SK-N-SH (cell line): ENCODE measurements at regions not wholly inside any gene's neighbourhood (a gene's known extent, or its start where the extent isn't known, plus 50 kb on each side); places are given as distances from the start of the nearest gene placed in this dataset.

ENCODE experiments used
- CTCF ChIA-PET: fragments of 300-600, 350-600 bp; formaldehyde crosslinking; extraction: SDS; loops from one replicate; lab custom pipeline; 2021; lab: Yijun Ruan, JAX
- POLR2A ChIA-PET: fragments of 350-600 bp; sonication (Branson Sonifier 250); formaldehyde crosslinking; extraction: SDS; loops from one replicate; lab custom pipeline; 2020; ENCODE audit warnings: antibody characterized with exemption, inconsistent platforms; lab: Yijun Ruan, JAX
- DNase-seq: peaks from one replicate; pipeline ENCODE4 v3.0.0; 2012
- H2AFZ ChIP-seq: fragments of 200-600 bp; sonication (generic); 2 replicates; pipeline ENCODE4 v1.8.1; 2016; ENCODE audit warnings: antibody characterized with exemption, mild to moderate bottlenecking, low read depth
- H3F3A ChIP-seq: fragments of 200-600 bp; sonication (generic); replicated peaks from 2 replicates; pipeline ENCODE3; 2016; ENCODE audit warnings: antibody characterized with exemption, mild to moderate bottlenecking; ENCODE audit not compliant: insufficient read depth
- H3K27ac ChIP-seq, 2 experiments: fragments of 200-500 bp in 1 of 2; fragments of 200-600 bp in 1 of 2; sonication (Bioruptor generic) in 1 of 2; sonication (generic), shearing (Covaris generic) in 1 of 2; 2 replicates each; pipeline versions ENCODE4 v1.5.1 to v1.6.1; 2014 to 2016; ENCODE audit warnings: low read depth in 2 of 2, inconsistent platforms in 1 of 2, low read length in 1 of 2, mild to moderate bottlenecking in 1 of 2, mixed read lengths in 1 of 2
- H3K27me3 ChIP-seq: fragments of 200-600 bp; sonication (generic), shearing (Covaris generic); 2 replicates; pipeline ENCODE4 v1.6.1; 2016; ENCODE audit warnings: mixed run types; ENCODE audit not compliant: insufficient read depth
- H3K36me3 ChIP-seq, 2 experiments: fragments of 200-500 bp in 1 of 2; fragments of 200-600 bp in 1 of 2; sonication (Bioruptor generic) in 1 of 2; sonication (generic) in 1 of 2; replicated peaks in 1 of 2; 2 replicates each; pipeline versions ENCODE3 to v1.5.1; 2014 to 2016; ENCODE audit warnings: low read length in 1 of 2, mild to moderate bottlenecking in 1 of 2; ENCODE audit not compliant: insufficient read depth in 2 of 2, control insufficient read depth in 1 of 2
- H3K4me1 ChIP-seq, 2 experiments: fragments of 200-500 bp in 1 of 2; fragments of 200-600 bp in 1 of 2; sonication (Bioruptor generic) in 1 of 2; sonication (generic), shearing (Covaris generic) in 1 of 2; 2 replicates each; pipeline versions ENCODE4 v1.5.1 to v1.6.1; 2014 to 2016; ENCODE audit warnings: low read depth in 1 of 2, low read length in 1 of 2, mixed run types in 1 of 2; ENCODE audit not compliant: insufficient read depth in 2 of 2, control insufficient read depth in 1 of 2
- H3K4me2 ChIP-seq: fragments of 200-600 bp; sonication (generic), shearing (Covaris generic); 2 replicates; pipeline ENCODE4 v1.6.1; 2017; ENCODE audit warnings: mixed run types
- H3K4me3 ChIP-seq, 2 experiments: fragments of 200-500 bp in 1 of 2; fragments of 200-600 bp in 1 of 2; sonication (Bioruptor generic) in 1 of 2; sonication (generic), shearing (Covaris generic) in 1 of 2; 2 replicates each; pipeline versions ENCODE4 v1.5.1 to v1.8.1; 2014 to 2016; ENCODE audit warnings: low read depth in 2 of 2, inconsistent platforms in 1 of 2, low read length in 1 of 2, mild to moderate bottlenecking in 1 of 2, mixed read lengths in 1 of 2, moderate library complexity in 1 of 2
- H3K79me2 ChIP-seq: fragments of 200-600 bp; sonication (generic); 2 replicates; pipeline ENCODE4 v1.8.1; 2017; ENCODE audit warnings: mild to moderate bottlenecking; ENCODE audit not compliant: insufficient read depth
- H3K9ac ChIP-seq: fragments of 200-600 bp; sonication (generic); 2 replicates; pipeline ENCODE4 v1.6.1; 2017; ENCODE audit warnings: mixed run types
- H3K9me2 ChIP-seq: fragments of 200-600 bp; sonication (generic); 2 replicates; pipeline ENCODE4 v1.6.1; 2017; ENCODE audit warnings: mixed run types
- H3K9me3 ChIP-seq: fragments of 200-600 bp; sonication (generic); 2 replicates; pipeline ENCODE4 v1.6.1; 2017; ENCODE audit warnings: mixed run types, mild to moderate bottlenecking, moderate library complexity
- H4K20me1 ChIP-seq: fragments of 200-600 bp; sonication (generic); 2 replicates; pipeline ENCODE4 v1.6.1; 2017; ENCODE audit warnings: mild to moderate bottlenecking, mixed run types; ENCODE audit not compliant: insufficient read depth
- CHD2 ChIP-seq: fragments of 150-350 bp; IDR thresholded peaks from 2 replicates; pipeline ENCODE4 v1.6.1; 2018; ENCODE audit warnings: low read length; ENCODE audit not compliant: partially characterized antibody
- EP300 ChIP-seq, 2 experiments: IDR thresholded peaks; 2 replicates each; pipeline versions ENCODE4 v1.4.0 to v1.6.1; 2012; ENCODE audit warnings: borderline replicate concordance in 1 of 2, low read depth in 1 of 2, low read length in 1 of 2
- EZH2phosphoT487 ChIP-seq: fragments of 200-600 bp; sonication (generic); IDR thresholded peaks from 2 replicates; pipeline ENCODE4 v1.6.1; 2017; ENCODE audit warnings: low read depth, mixed run types, mild to moderate bottlenecking, antibody characterized with exemption, moderate library complexity, borderline replicate concordance
- FOSL2 ChIP-seq: IDR thresholded peaks from 2 replicates; pipeline ENCODE4 v1.4.0; 2012; ENCODE audit warnings: low read depth, mild to moderate bottlenecking, moderate library complexity, borderline replicate concordance
- FOXM1 ChIP-seq: IDR thresholded peaks from 2 replicates; pipeline ENCODE4 v1.4.0; 2012; ENCODE audit warnings: low read depth, mild to moderate bottlenecking
- GABPA ChIP-seq: IDR thresholded peaks from 2 replicates; pipeline ENCODE4 v1.4.0; 2012; ENCODE audit warnings: low read depth, mild to moderate bottlenecking
- GATA2 ChIP-seq: sonication (generic); formaldehyde crosslinking; IDR thresholded peaks from 2 replicates; pipeline ENCODE4 v1.5.0; 2020; ENCODE audit warnings: mild to moderate bottlenecking, missing genetic modification reagents
- IRF3 ChIP-seq: fragments of 150-350 bp; IDR thresholded peaks from 2 replicates; pipeline ENCODE4 v1.6.1; 2016; ENCODE audit warnings: mild to moderate bottlenecking, low read depth, low read length
- MXI1 ChIP-seq: IDR thresholded peaks from 2 replicates; pipeline ENCODE4 v1.6.1; 2012; ENCODE audit warnings: mild to moderate bottlenecking, low read depth, low read length, improper control_type of control experiment
- NFIC ChIP-seq: IDR thresholded peaks from 2 replicates; pipeline ENCODE4 v1.4.0; 2012; ENCODE audit warnings: borderline replicate concordance
- NRF1 ChIP-seq: IDR thresholded peaks from 2 replicates; pipeline ENCODE4 v1.6.1; 2012; ENCODE audit warnings: low read depth, mild to moderate bottlenecking, low read length
- RAD21 ChIP-seq: IDR thresholded peaks from 2 replicates; pipeline ENCODE4 v1.6.1; 2012; ENCODE audit warnings: mild to moderate bottlenecking, low read length
- RCOR1 ChIP-seq: fragments of 150-350 bp; IDR thresholded peaks from 2 replicates; pipeline ENCODE4 v1.6.1; 2017; ENCODE audit warnings: antibody characterized with exemption, low read length
- REST ChIP-seq: IDR thresholded peaks from 2 replicates; pipeline ENCODE4 v1.6.1; 2012; ENCODE audit warnings: mild to moderate bottlenecking, low read depth, low read length, moderate library complexity
- RFX5 ChIP-seq: IDR thresholded peaks from 2 replicates; pipeline ENCODE4 v1.6.1; 2012; ENCODE audit warnings: mild to moderate bottlenecking, improper control_type of control experiment, low read length
- TCF12 ChIP-seq: IDR thresholded peaks from 2 replicates; pipeline ENCODE4 v1.4.0; 2012
- WGBS: methylation state at CpG from one replicate; pipeline ENCODE4 v1.1.6; 2017; ENCODE audit warnings: low lambda C conversion rate; 5-methylcytosine and 5-hydroxymethylcytosine counted together
- TF ChIP-seq, protein P1 (sequence below): IDR thresholded peaks from 2 replicates; pipeline ENCODE4 v1.4.0; 2012; ENCODE audit warnings: low read depth, borderline replicate concordance

DNA sequence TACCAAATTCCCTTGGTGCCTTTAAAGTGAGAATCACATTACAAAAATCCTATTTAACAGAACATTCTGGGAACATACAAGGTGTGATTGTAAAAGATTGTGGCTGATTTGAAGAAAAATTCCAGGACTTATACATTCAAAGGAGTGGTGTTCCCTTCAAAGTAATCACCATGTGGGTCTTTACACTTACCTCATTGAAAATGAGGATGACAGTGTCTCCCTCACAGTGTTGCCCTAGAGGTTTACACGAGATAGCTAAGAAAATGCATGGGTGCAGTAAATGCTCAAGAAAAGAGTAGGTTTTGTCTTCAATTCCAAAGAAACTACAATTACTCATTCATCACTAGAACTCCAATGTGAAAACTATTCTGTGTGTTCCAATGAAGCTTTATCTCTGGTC lies 331.5 kb downstream of the SLC4A3 start:
- ChIA-PET CTCF (interaction anchor here (1.0 kb wide), 1 partner anchor 36 kb away, joined by 3 read pairs; no protein-coding TSS in a partner anchor), POLR2A (no interaction called here)
- TF ChIP-seq CHD2 (no peak), IRF3 (no peak), GATA2 (CRISPR knock-in tag) (no peak), RFX5 (no peak), MXI1 (no peak), EZH2phosphoT487 (no peak), REST (no peak), TCF12 (no peak), EP300 (IDR thresholded peaks at IDR 0.05; ENCODE audit: borderline replicate concordance in 1 of 2, low read depth in 1 of 2, low read length in 1 of 2) (no peak), NFIC (no peak), NRF1 (no peak), FOXM1 (no peak), FOSL2 (no peak), RAD21 (no peak), RCOR1 (no peak), GABPA (no peak)
- TF ChIP-seq, protein P1, sequence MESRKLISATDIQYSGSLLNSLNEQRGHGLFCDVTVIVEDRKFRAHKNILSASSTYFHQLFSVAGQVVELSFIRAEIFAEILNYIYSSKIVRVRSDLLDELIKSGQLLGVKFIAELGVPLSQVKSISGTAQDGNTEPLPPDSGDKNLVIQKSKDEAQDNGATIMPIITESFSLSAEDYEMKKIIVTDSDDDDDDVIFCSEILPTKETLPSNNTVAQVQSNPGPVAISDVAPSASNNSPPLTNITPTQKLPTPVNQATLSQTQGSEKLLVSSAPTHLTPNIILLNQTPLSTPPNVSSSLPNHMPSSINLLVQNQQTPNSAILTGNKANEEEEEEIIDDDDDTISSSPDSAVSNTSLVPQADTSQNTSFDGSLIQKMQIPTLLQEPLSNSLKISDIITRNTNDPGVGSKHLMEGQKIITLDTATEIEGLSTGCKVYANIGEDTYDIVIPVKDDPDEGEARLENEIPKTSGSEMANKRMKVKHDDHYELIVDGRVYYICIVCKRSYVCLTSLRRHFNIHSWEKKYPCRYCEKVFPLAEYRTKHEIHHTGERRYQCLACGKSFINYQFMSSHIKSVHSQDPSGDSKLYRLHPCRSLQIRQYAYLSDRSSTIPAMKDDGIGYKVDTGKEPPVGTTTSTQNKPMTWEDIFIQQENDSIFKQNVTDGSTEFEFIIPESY: no peak
- no peak for DNase-seq
- H3K36me3 ChIP-seq: no peaks in the 10 kb centered on the region
- no peaks in the 10 kb centered on the region for H3K27me3 ChIP-seq
- no peaks in the 10 kb centered on the region for H3K4me1 ChIP-seq
- no peaks in the 10 kb centered on the region for H3K9me3 ChIP-seq
- H3K4me2 ChIP-seq: no peak overlapping the region
- H4K20me1 ChIP-seq: no peaks in the 10 kb centered on the region
- H3K27ac ChIP-seq: no peak overlapping the region
- no peaks in the 10 kb centered on the region for H3K79me2 ChIP-seq
- H3K4me3 ChIP-seq: no peak overlapping the region
- 0% methylated on average over 1 of the region's 1 CpG for WGBS
- H3K9me2 ChIP-seq: no peaks in the 10 kb centered on the region
- H3F3A ChIP-seq: no peaks in the 10 kb centered on the region
- H3K9ac ChIP-seq: no peak overlapping the region
- no peak overlapping the region for H2AFZ ChIP-seq
